ENCODE measurements at regions not wholly inside any gene's neighbourhood (a gene's known extent, or its start where the extent isn't known, plus 50 kb on each side); places are given as distances from the start of the nearest gene placed in this dataset.

DNA sequence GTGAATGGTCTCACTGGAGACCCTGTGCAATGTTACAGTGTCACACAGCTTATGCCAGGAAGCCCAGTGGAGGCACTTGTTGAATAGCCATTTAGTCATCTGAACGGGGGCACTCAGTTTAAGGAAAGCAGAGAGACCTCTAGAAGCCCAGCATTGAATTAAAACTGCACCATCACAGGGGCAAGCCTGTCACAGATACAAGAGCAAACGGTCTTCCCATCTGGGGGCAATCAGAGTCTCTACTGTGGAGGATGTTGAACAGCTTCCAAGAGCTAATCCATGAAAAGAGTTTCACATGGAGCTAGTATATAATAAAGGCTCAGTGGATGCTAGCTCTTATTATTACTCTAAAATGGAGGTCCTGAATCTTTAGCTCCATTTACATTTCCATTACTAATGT lies 553.7 kb upstream of the ARRDC4 start:
- intact Hi-C loops (cut with DNase I), result no loop called here
- WGBS, 3 donors, result 34 to 68% (median 65%) methylated on average over 2 of the region's 2 CpGs
- H3K9me3 ChIP-seq, result no peaks in the 10 kb centered on the region
- DNase-seq, result no peak
- H3K36me3 ChIP-seq, result no peaks in the 10 kb centered on the region
- TF ChIP-seq, protein P1, sequence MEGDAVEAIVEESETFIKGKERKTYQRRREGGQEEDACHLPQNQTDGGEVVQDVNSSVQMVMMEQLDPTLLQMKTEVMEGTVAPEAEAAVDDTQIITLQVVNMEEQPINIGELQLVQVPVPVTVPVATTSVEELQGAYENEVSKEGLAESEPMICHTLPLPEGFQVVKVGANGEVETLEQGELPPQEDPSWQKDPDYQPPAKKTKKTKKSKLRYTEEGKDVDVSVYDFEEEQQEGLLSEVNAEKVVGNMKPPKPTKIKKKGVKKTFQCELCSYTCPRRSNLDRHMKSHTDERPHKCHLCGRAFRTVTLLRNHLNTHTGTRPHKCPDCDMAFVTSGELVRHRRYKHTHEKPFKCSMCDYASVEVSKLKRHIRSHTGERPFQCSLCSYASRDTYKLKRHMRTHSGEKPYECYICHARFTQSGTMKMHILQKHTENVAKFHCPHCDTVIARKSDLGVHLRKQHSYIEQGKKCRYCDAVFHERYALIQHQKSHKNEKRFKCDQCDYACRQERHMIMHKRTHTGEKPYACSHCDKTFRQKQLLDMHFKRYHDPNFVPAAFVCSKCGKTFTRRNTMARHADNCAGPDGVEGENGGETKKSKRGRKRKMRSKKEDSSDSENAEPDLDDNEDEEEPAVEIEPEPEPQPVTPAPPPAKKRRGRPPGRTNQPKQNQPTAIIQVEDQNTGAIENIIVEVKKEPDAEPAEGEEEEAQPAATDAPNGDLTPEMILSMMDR (IDR thresholded peaks at IDR 0.05), result no peak
- no peak for TF ChIP-seq POLR2A (IDR thresholded peaks at IDR 0.05)
- no peak for TF ChIP-seq EP300 (IDR thresholded peaks at IDR 0.05)
- H3K27ac ChIP-seq, result no peak overlapping the region
- H3K27me3 ChIP-seq, result no peaks in the 10 kb centered on the region
- H3K4me3 ChIP-seq, result no peak overlapping the region
- H3K4me1 ChIP-seq (ENCODE audit: insufficient read depth), result no peaks in the 10 kb centered on the region

DNA sequence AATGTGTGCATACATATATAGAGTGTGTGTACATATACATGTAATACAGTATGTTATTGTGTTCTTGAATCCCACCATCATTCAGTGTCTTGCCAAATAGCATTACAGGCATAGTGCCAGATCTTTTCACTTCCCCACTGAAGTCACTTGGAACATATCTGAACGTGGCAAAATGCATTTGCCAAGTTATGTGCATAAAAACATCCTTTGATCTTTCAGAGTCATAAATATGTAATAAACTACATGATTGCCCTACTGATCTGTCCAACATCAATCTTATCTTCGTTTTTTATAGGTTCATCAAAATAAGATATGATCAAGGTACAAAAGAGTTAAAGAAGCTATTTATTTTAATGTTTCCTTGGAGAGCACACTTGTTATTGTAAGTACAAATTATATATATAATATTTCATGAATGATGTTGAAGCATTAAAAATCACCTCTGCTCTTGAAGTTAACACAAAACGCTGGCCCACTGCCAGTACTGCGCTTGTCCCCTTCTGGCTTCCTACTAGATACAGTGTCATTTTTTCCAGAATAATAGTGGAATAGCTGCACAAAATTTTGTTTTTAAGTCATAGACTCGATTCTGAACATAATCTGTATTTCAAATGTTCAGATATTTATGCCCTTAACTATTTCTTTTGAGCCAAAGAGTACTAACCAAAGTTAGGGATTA lies 549.5 kb upstream of the ARRDC4 start:
- Histone ChIP-seq H3K36me3 (no peaks in the 10 kb centered on the region), H3K9me3 (no peaks in the 10 kb centered on the region), H3K4me1 (ENCODE audit: insufficient read depth) (no peaks in the 10 kb centered on the region), H3K27me3 (no peaks in the 10 kb centered on the region), H3K4me3 (no peak overlapping the region), H3K27ac (no peak overlapping the region)
- 24 to 38% (median 28%) methylated on average over 5 of the region's 5 CpGs for WGBS, 3 donors
- intact Hi-C loops (cut with DNase I), result no loop called here
- no peak for TF ChIP-seq EP300 (IDR thresholded peaks at IDR 0.05)
- TF ChIP-seq POLR2A (IDR thresholded peaks at IDR 0.05), result no peak
- TF ChIP-seq, protein P1 (IDR thresholded peaks at IDR 0.05), result no peak
- no peak for DNase-seq

DNA sequence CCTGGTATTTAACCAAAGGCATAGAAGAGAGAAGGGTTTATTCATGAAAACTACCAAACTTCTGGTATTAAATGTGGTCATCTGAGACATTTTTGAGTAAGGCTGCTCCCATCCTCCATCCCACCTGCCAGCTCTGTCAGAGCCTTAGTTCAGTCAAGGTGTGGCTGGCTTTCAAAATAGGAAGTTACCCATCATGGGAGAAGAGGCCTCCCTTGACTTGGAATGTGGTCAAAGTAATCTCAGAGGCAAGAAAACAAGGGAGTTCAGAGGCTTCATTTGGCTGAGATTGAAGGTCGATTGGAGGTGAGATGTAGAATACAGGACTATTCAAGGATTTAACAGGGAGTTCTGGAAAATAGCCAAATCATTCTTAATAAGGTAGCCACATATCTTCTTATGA lies 540.4 kb upstream of the ARRDC4 start:
- Histone ChIP-seq H3K27me3 (no peaks in the 10 kb centered on the region), H3K27ac (no peak overlapping the region), H3K9me3 (no peaks in the 10 kb centered on the region), H3K4me1 (ENCODE audit: insufficient read depth) (no peaks in the 10 kb centered on the region), H3K36me3 (no peaks in the 10 kb centered on the region), H3K4me3 (no peak overlapping the region)
- TF ChIP-seq, protein P1 (IDR thresholded peaks at IDR 0.05), result no peak
- TF ChIP-seq POLR2A (IDR thresholded peaks at IDR 0.05), result no peak
- no peak for TF ChIP-seq EP300 (IDR thresholded peaks at IDR 0.05)
- no peak for DNase-seq
- intact Hi-C loops (cut with DNase I), result no loop called here
- 17 to 43% (median 25%) methylated on average over 1 of the region's 1 CpG for WGBS, 3 donors

DNA sequence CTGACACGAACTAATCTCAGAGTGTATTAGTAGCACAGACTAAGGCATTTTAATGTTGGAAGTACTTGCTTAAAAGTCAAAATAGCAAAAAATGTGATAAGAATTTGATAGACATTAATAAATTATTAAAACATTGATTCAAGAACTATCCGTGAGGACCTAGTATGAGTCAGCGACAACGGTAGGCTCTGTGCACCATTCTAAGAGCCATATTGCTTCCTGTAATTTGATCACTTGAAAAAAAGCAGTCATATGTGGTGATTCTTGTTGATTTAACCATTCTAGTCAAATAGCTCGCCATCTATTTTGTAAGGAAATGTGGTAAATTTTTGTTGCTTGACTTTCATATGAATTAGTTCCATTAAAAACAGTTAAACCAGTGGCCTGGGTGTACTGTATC lies 534.9 kb upstream of the ARRDC4 start:
- Histone ChIP-seq H3K9me3 (no peaks in the 10 kb centered on the region), H3K4me3 (no peak overlapping the region), H3K36me3 (no peaks in the 10 kb centered on the region), H3K27me3 (no peaks in the 10 kb centered on the region), H3K4me1 (ENCODE audit: insufficient read depth) (no peaks in the 10 kb centered on the region), H3K27ac (no peak overlapping the region)
- intact Hi-C loops (cut with DNase I), result no loop called here
- DNase-seq, result no peak
- WGBS, 3 donors, result 73 to 85% (median 80%) methylated on average over 5 of the region's 5 CpGs
- TF ChIP-seq, protein P1 (IDR thresholded peaks at IDR 0.05), result no peak
- TF ChIP-seq EP300 (IDR thresholded peaks at IDR 0.05), result no peak
- TF ChIP-seq POLR2A (IDR thresholded peaks at IDR 0.05), result no peak

Data from ovary (tissue), 7 donors.